IMR-90 (cell line): ENCODE measurements at regions not wholly inside any gene's neighbourhood (a gene's known extent, or its start where the extent isn't known, plus 50 kb on each side); places are given as distances from the start of the nearest gene placed in this dataset.
A peak's percentile ranks its signal among the peaks of the same experiment; 100 is the strongest.

Source experiments
- ATAC-seq: fragments of 200-7000 bp; cut with Tn5 transposase; 2 replicates; pipeline ENCODE4 v1.9.1; 2020; ENCODE audit warnings: low read depth, mild to moderate bottlenecking, moderate library complexity
- BruUV-seq: library from RNA; stranded (reverse); fragments of 400-500 nt; replicated peaks from 2 replicates; lab custom pipeline; 2021; lab: Mats Ljungman, UMichigan
- CTCF ChIA-PET: fragments of 300-600 bp; formaldehyde crosslinking; extraction: SDS; loops from one replicate; lab custom pipeline; 2021; ENCODE audit warnings: antibody characterized with exemption; lab: Yijun Ruan, JAX
- POLR2A ChIA-PET: fragments of 300-600 bp; sonication (Branson Sonifier 250); formaldehyde crosslinking; loops from one replicate; lab custom pipeline; 2022; ENCODE audit warnings: antibody characterized with exemption; ENCODE audit not compliant: unreplicated experiment; lab: Charles Lee
- DNase-seq: peaks from one replicate; pipeline ENCODE4 v3.0.0; 2013
- H2AFZ ChIP-seq: replicated peaks from 2 replicates; pipeline ENCODE3; 2013; ENCODE audit warnings: low read length, mild to moderate bottlenecking; ENCODE audit not compliant: poor library complexity
- H2AK5ac ChIP-seq: 2 replicates; pipeline ENCODE4 v1.6.1; 2013; ENCODE audit warnings: low read depth, low read length, inconsistent platforms
- H2AK9ac ChIP-seq: replicated peaks from 2 replicates; pipeline ENCODE3; 2013; ENCODE audit warnings: mild to moderate bottlenecking, low read depth, low read length, moderate library complexity; ENCODE audit not compliant: poor library complexity
- H2BK120ac ChIP-seq: 2 replicates; pipeline ENCODE4 v1.6.1; 2013; ENCODE audit warnings: low read depth, low read length, inconsistent platforms
- H2BK15ac ChIP-seq: 3 replicates; pipeline ENCODE4 v1.6.1; 2013; ENCODE audit warnings: low read depth, low read length, inconsistent platforms
- H2BK20ac ChIP-seq: 2 replicates; pipeline ENCODE4 v1.6.1; 2013; ENCODE audit warnings: low read depth, mild to moderate bottlenecking, inconsistent platforms, low read length, moderate library complexity
- H2BK5ac ChIP-seq: 2 replicates; pipeline ENCODE4 v1.6.1; 2013; ENCODE audit warnings: mild to moderate bottlenecking, low read depth, low read length, inconsistent platforms; ENCODE audit not compliant: poor library complexity, severe bottlenecking
- H3K14ac ChIP-seq: replicated peaks from 2 replicates; pipeline ENCODE4 v1.6.1; 2013; ENCODE audit warnings: low read depth, low read length, inconsistent platforms
- H3K18ac ChIP-seq: 2 replicates; pipeline ENCODE4 v1.6.1; 2013; ENCODE audit warnings: low read depth, low read length, control low read depth
- H3K23ac ChIP-seq: 2 replicates; pipeline ENCODE4 v1.6.1; 2013; ENCODE audit warnings: low read depth, low read length, inconsistent platforms
- H3K27ac ChIP-seq: 2 replicates; pipeline ENCODE4 v1.5.1; 2013; ENCODE audit warnings: mild to moderate bottlenecking, control low read depth, low read length; ENCODE audit not compliant: insufficient read depth
- H3K27me3 ChIP-seq: 2 replicates; pipeline ENCODE4 v1.6.1; 2013; ENCODE audit warnings: low read length; ENCODE audit not compliant: control insufficient read depth, insufficient read depth
- H3K36me3 ChIP-seq: 2 replicates; pipeline ENCODE4 v1.6.1; 2013; ENCODE audit warnings: low read length, mixed read lengths; ENCODE audit not compliant: control insufficient read depth, insufficient read depth
- H3K4ac ChIP-seq: 2 replicates; pipeline ENCODE4 v1.6.1; 2013; ENCODE audit warnings: low read depth, low read length, inconsistent platforms
- H3K4me1 ChIP-seq: 2 replicates; pipeline ENCODE4 v1.6.1; 2013; ENCODE audit warnings: low read length, mixed read lengths; ENCODE audit not compliant: control insufficient read depth, insufficient read depth
- H3K4me2 ChIP-seq: 2 replicates; pipeline ENCODE4 v1.6.1; 2013; ENCODE audit warnings: low read depth, mild to moderate bottlenecking, control low read depth, low read length, moderate library complexity
- H3K4me3 ChIP-seq: 2 replicates; pipeline ENCODE4 v1.5.1; 2013; ENCODE audit warnings: low read depth, mild to moderate bottlenecking, control low read depth, low read length, moderate library complexity; ENCODE audit not compliant: insufficient read depth
- H3K56ac ChIP-seq: 2 replicates; pipeline ENCODE4 v1.6.1; 2013; ENCODE audit warnings: low read length, inconsistent platforms; ENCODE audit not compliant: insufficient read depth; ENCODE audit errors: extremely low read depth
- H3K79me1 ChIP-seq, 2 experiments: 2 replicates each; pipeline ENCODE4 v1.6.1; 2013; ENCODE audit warnings: low read length in 2 of 2, inconsistent platforms in 1 of 2, low read depth in 1 of 2
- H3K9ac ChIP-seq: 2 replicates; pipeline ENCODE4 v1.6.1; 2013; ENCODE audit warnings: low read depth, low read length, control low read depth
- H3K9me1 ChIP-seq: 2 replicates; pipeline ENCODE4 v1.6.1; 2013; ENCODE audit warnings: low read length, inconsistent platforms; ENCODE audit not compliant: insufficient read depth
- H3K9me3 ChIP-seq: 2 replicates; pipeline ENCODE4 v1.6.1; 2013; ENCODE audit warnings: low read length; ENCODE audit not compliant: control insufficient read depth, insufficient read depth
- H4K20me1 ChIP-seq: 2 replicates; pipeline ENCODE4 v1.6.1; 2013; ENCODE audit warnings: low read length, inconsistent platforms; ENCODE audit not compliant: insufficient read depth
- H4K5ac ChIP-seq: 2 replicates; pipeline ENCODE4 v1.6.1; 2013; ENCODE audit warnings: mild to moderate bottlenecking, low read depth, low read length, control low read depth
- H4K8ac ChIP-seq, 2 experiments: 2 replicates each; pipeline ENCODE4 v1.6.1; 2013; ENCODE audit warnings: low read depth in 2 of 2, low read length in 2 of 2, control low read depth in 1 of 2, inconsistent platforms in 1 of 2
- H4K91ac ChIP-seq: 2 replicates; pipeline ENCODE4 v1.6.1; 2013; ENCODE audit warnings: low read depth, low read length, inconsistent platforms; ENCODE audit not compliant: insufficient read depth
- BHLHE40 ChIP-seq: fragments of 150-350 bp; IDR thresholded peaks from 2 replicates; pipeline ENCODE4 v1.6.1; 2016; ENCODE audit warnings: mild to moderate bottlenecking, low read depth, low read length
- CEBPB ChIP-seq: IDR thresholded peaks from 2 replicates; pipeline ENCODE4 v1.6.1; 2012; ENCODE audit warnings: low read depth, low read length, improper control_type of control experiment
- CHD1 ChIP-seq: IDR thresholded peaks from 2 replicates; pipeline ENCODE4 v1.6.1; 2012; ENCODE audit warnings: low read depth, low read length, improper control_type of control experiment
- FOS ChIP-seq: fragments of 150-350 bp; IDR thresholded peaks from 2 replicates; pipeline ENCODE4 v1.6.1; 2016; ENCODE audit warnings: low read depth, low read length
- MAZ ChIP-seq: IDR thresholded peaks from 2 replicates; pipeline ENCODE4 v1.6.1; 2012; ENCODE audit warnings: low read depth, mild to moderate bottlenecking, low read length, improper control_type of control experiment, moderate library complexity, borderline replicate concordance
- NFE2L2 ChIP-seq: fragments of 150-350 bp; IDR thresholded peaks from 2 replicates; pipeline ENCODE4 v1.6.1; 2016; ENCODE audit warnings: low read depth, mild to moderate bottlenecking, low read length
- POLR2A ChIP-seq: IDR thresholded peaks from 2 replicates; pipeline ENCODE4 v1.6.1; 2012; ENCODE audit warnings: mild to moderate bottlenecking, low read depth, low read length
- RFX5 ChIP-seq: IDR thresholded peaks from 2 replicates; pipeline ENCODE4 v1.8.0; 2012; ENCODE audit warnings: low read depth, mild to moderate bottlenecking, low read length, moderate library complexity
- SMC3 ChIP-seq: fragments of 150-350 bp; IDR thresholded peaks from 2 replicates; pipeline ENCODE4 v1.6.1; 2016; ENCODE audit warnings: low read depth, mild to moderate bottlenecking, antibody characterized with exemption, low read length, moderate library complexity
- WGBS, 2 experiments: methylation state at CpG; one replicate each; pipeline versions ENCODE4 v1.1.5 to v1.1.7; 2013; ENCODE audit warnings: missing lambda C conversion rate in 2 of 2; ENCODE audit not compliant: insufficient read length in 1 of 2; ENCODE audit errors: extremely low coverage in 2 of 2; 5-methylcytosine and 5-hydroxymethylcytosine counted together
- dilution Hi-C: fragments of 300-500 bp; cut with HindIII; formaldehyde crosslinking; loops from one replicate; pipeline ENCODE4 v1.14.3; 2018; ENCODE audit warnings: low sequenced_read_pairs; ENCODE audit not compliant: unreplicated experiment
- in situ Hi-C: fragments of 300-500 bp; cut with MboI; formaldehyde crosslinking; loops from 3 replicates; pipeline ENCODE4 v1.14.3; 2019; ENCODE audit warnings: low sequenced_read_pairs, inconsistent platforms, mixed read lengths
- intact Hi-C: fragments of 100-400 bp; cut with micrococcal nuclease; formaldehyde crosslinking; loops from 2 replicates; pipeline ENCODE4 v1.10.0; 2022
- TF ChIP-seq, protein P1 (sequence below): conservative IDR thresholded peaks from 2 replicates; pipeline ENCODE4 v1.5.1; 2012; ENCODE audit warnings: mild to moderate bottlenecking, low read depth, low read length, improper control_type of control experiment

DNA sequence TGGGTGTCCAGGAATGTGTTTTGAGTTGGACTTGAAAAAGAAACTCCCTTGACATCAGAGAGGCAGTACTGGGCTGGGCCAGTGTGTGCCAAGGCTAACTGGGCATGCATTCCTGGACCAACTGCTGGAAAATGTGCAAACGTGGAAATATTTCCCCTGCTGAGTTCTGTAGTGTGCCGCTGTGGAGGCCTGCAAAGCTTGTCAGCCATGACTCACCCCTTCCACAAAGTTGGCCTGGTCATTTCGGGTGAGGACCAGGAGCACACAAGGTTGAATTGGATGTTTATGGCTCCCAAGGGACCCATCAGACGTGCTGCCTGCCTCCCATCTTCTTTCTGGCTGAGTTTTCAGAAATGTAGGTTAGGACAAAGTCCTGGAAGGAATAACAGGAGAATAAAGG is 513.1 kb downstream of the MIAT start:
- Histone ChIP-seq H2BK120ac (no peak overlapping the region; the same call in 1 of the 2 replicates), H3K4me1 (no peaks in the 10 kb centered on the region), H2BK5ac (no peak overlapping the region), H3K14ac (no peak overlapping the region), H4K8ac (no peak overlapping the region), H3K9ac (no peak overlapping the region), H2BK20ac (no peak overlapping the region), H3K4me2 (no peak overlapping the region; the same call in 1 of the 2 replicates), H3K9me3 (no peaks in the 10 kb centered on the region), H3K27me3 (peaks cover 30% of the 10 kb centered on the region), H4K5ac (no peak overlapping the region), H3K4ac (no peak overlapping the region), H3K9me1 (peaks cover 7% of the 10 kb centered on the region; the same call in 1 of the 2 replicates), H2AK9ac (no peak overlapping the region), H2BK15ac (no peak overlapping the region), H3K4me3 (no peak overlapping the region), H3K18ac (no peak overlapping the region), H3K79me1 (no peaks in the 10 kb centered on the region), H3K23ac (no peak overlapping the region; the same call in 1 of the 2 replicates), H3K36me3 (no peaks in the 10 kb centered on the region), H2AK5ac (no peak overlapping the region), H2AFZ (peak overlapping the region; percentile 64), H3K27ac (no peak overlapping the region), H4K91ac (no peak overlapping the region), H4K20me1 (no peaks in the 10 kb centered on the region), H3K56ac (no peak overlapping the region)
- dilution Hi-C loops, result no loop called here
- TF ChIP-seq FOS (peak; percentile 45; the same call in 1 of the 2 replicates), CEBPB (no peak), POLR2A (no peak), NFE2L2 (no peak), MAZ (no peak), BHLHE40 (0 out of 2 replicates have a peak, but pooled peaks have one; percentile 3), SMC3 (no peak), RFX5 (no peak), CHD1 (no peak)
- TF ChIP-seq, protein P1, sequence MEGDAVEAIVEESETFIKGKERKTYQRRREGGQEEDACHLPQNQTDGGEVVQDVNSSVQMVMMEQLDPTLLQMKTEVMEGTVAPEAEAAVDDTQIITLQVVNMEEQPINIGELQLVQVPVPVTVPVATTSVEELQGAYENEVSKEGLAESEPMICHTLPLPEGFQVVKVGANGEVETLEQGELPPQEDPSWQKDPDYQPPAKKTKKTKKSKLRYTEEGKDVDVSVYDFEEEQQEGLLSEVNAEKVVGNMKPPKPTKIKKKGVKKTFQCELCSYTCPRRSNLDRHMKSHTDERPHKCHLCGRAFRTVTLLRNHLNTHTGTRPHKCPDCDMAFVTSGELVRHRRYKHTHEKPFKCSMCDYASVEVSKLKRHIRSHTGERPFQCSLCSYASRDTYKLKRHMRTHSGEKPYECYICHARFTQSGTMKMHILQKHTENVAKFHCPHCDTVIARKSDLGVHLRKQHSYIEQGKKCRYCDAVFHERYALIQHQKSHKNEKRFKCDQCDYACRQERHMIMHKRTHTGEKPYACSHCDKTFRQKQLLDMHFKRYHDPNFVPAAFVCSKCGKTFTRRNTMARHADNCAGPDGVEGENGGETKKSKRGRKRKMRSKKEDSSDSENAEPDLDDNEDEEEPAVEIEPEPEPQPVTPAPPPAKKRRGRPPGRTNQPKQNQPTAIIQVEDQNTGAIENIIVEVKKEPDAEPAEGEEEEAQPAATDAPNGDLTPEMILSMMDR, result no peak
- intact Hi-C loops, result no loop called here
- peak; percentile 84 for ATAC-seq
- in situ Hi-C loops, result no loop called here
- DNase-seq, result peak; percentile 48
- ChIA-PET CTCF (interaction anchor here (1.3 kb wide), 1 partner anchor 15 kb away, joined by 4 read pairs; no protein-coding TSS in a partner anchor), POLR2A (no interaction called here)
- 17% methylated on average over 1 of the region's 4 CpGs; no CpG with 5 or more reads in 1 of the 2 experiments for WGBS, 2 experiments
- BruUV-seq, result no TSS peak
